GM12865 (cell line): ENCODE measurements at regions not wholly inside any gene's neighbourhood (a gene's known extent, or its start where the extent isn't known, plus 50 kb on each side); places are given as distances from the start of the nearest gene placed in this dataset.

ENCODE experiments used
- DNase-seq: peaks from one replicate; pipeline ENCODE4 v3.0.0; 2010; ENCODE audit warnings: low read depth
- H3K4me3 ChIP-seq: 2 replicates; pipeline ENCODE4 v1.5.1; 2011; ENCODE audit warnings: mild to moderate bottlenecking, low read depth, low read length, control low read depth
- CTCF ChIP-seq: IDR thresholded peaks from 2 replicates; pipeline ENCODE4 v1.5.1; 2011; ENCODE audit warnings: low read length, control low read depth, low read depth, inconsistent platforms; ENCODE audit not compliant: insufficient read depth; ENCODE audit errors: missing control alignments

GRCh38 chr14:97297100-97297499, 499.9 kb downstream of the VRK1 start:
- DNase-seq = no peak
- no peak overlapping the region for H3K4me3 ChIP-seq
- no peak for TF ChIP-seq CTCF

- DNase-seq = no peak
- no peak overlapping the region for H3K4me3 ChIP-seq
- TF ChIP-seq CTCF = peak; percentile 46
Measured at GRCh38 chr14:97298331-97298730, 501.1 kb downstream of the VRK1 start.

- no peak for TF ChIP-seq CTCF
- DNase-seq = no peak
- H3K4me3 ChIP-seq = no peak overlapping the region
Measured at GRCh38 chr14:97298736-97299135, 501.6 kb downstream of the VRK1 start.

GRCh38 chr14:97299661-97300060, 502.5 kb downstream of the VRK1 start:
- TF ChIP-seq CTCF = peak; percentile 51
- H3K4me3 ChIP-seq = no peak overlapping the region
- DNase-seq = peak; percentile 77

GRCh38 chr14:97301931-97302559, 504.9 kb downstream of the VRK1 start:
- TF ChIP-seq CTCF = no peak
- H3K4me3 ChIP-seq = no peak overlapping the region
- peak; percentile 71 for DNase-seq

- TF ChIP-seq CTCF = no peak
- H3K4me3 ChIP-seq = no peak overlapping the region
- peak; percentile 93 for DNase-seq
Measured at GRCh38 chr14:97306133-97306759, 509.1 kb downstream of the VRK1 start.

DNA sequence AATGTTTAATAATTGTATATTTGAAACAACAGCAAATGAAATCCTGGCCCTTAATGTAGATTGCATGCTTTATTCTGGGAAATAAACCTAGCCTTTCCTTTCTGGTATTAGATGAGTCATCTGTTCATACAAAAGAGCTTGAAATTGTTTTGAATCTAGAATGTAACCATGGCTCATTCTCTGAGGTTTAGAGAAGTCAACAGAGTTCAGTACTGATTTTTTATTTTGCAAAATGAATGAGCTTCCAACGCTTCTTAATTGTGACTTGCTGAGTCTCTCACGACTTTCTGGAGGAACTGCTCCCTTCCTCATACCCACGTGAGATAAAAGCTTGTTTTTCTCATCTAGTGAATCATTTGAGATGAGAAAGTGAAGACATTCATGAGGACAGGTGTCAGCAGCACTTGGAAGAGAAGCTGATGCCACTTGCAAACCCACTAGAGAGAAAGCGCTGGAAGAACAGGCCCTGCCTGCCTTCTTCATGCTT, 509.6 kb downstream of the VRK1 start:
- no peak for TF ChIP-seq CTCF
- DNase-seq = peak; percentile 92

More for the DNA sequence above, 509.6 kb downstream of the VRK1 start:
- 0 out of 2 replicates have a peak overlapping the region, but pooled peaks have one; percentile 28 for H3K4me3 ChIP-seq
